PFSK-1 (cell line): ENCODE measurements at regions not wholly inside any gene's neighbourhood (a gene's known extent, or its start where the extent isn't known, plus 50 kb on each side); places are given as distances from the start of the nearest gene placed in this dataset.

ENCODE experiments used
- FOXP2 ChIP-seq: optimal IDR thresholded peaks from 2 replicates; pipeline ENCODE3; 2011; ENCODE audit warnings: borderline replicate concordance, control low read depth, inconsistent platforms; ENCODE audit not compliant: insufficient read depth; ENCODE audit errors: extremely low read length, extremely low read depth
- POLR2AphosphoS5 ChIP-seq: IDR thresholded peaks from 2 replicates; pipeline ENCODE4 v1.6.1; 2012; ENCODE audit warnings: low read depth, mild to moderate bottlenecking, control low read depth, low read length, moderate library complexity
- REST ChIP-seq, 2 experiments: IDR thresholded peaks; 2 replicates each; pipeline versions ENCODE4 v1.6.1 to v1.8.0; 2011 to 2012; ENCODE audit warnings: low read depth in 2 of 2, low read length in 2 of 2, control low read depth in 1 of 2, inconsistent platforms in 1 of 2, mild to moderate bottlenecking in 1 of 2, moderate library complexity in 1 of 2; ENCODE audit not compliant: insufficient read depth in 1 of 2
- SIN3A ChIP-seq: IDR thresholded peaks from 2 replicates; pipeline ENCODE4 v1.6.1; 2012; ENCODE audit warnings: mild to moderate bottlenecking, low read length, moderate library complexity, borderline replicate concordance; ENCODE audit not compliant: insufficient read depth
- TAF1 ChIP-seq: IDR thresholded peaks from 2 replicates; pipeline ENCODE4 v1.6.1; 2012; ENCODE audit warnings: low read length, control low read depth, borderline replicate concordance; ENCODE audit not compliant: insufficient read depth

GRCh38 chr21:34018910-34019309 lies 54.5 kb upstream of the MRPS6 start:
- no peak for TF ChIP-seq SIN3A
- TF ChIP-seq POLR2AphosphoS5: no peak
- no peak for TF ChIP-seq TAF1
- no peak for TF ChIP-seq REST (IDR thresholded peaks at IDR 0.05; ENCODE audit: insufficient read depth in 1 of 2, low read depth in 2 of 2, low read length in 2 of 2)
- no peak for TF ChIP-seq FOXP2

GRCh38 chr21:34018185-34018584 lies 55.2 kb upstream of the MRPS6 start:
- TF ChIP-seq FOXP2 (no peak), SIN3A (no peak), POLR2AphosphoS5 (no peak), REST (IDR thresholded peaks at IDR 0.05; ENCODE audit: insufficient read depth in 1 of 2, low read depth in 2 of 2, low read length in 2 of 2) (no peak), TAF1 (no peak)

GRCh38 chr21:34017039-34017961 lies 56.1 kb upstream of the MRPS6 start:
- no peak for TF ChIP-seq POLR2AphosphoS5
- TF ChIP-seq SIN3A: no peak
- TF ChIP-seq TAF1: no peak
- TF ChIP-seq REST (IDR thresholded peaks at IDR 0.05; ENCODE audit: insufficient read depth in 1 of 2, low read depth in 2 of 2, low read length in 2 of 2): no peak
- TF ChIP-seq FOXP2: no peak

- TF ChIP-seq POLR2AphosphoS5: no peak
- TF ChIP-seq FOXP2: no peak
- TF ChIP-seq TAF1: no peak
- no peak for TF ChIP-seq SIN3A
- TF ChIP-seq REST (IDR thresholded peaks at IDR 0.05; ENCODE audit: insufficient read depth in 1 of 2, low read depth in 2 of 2, low read length in 2 of 2): no peak
Observed at GRCh38 chr21:34012640-34013039, 60.7 kb upstream of the MRPS6 start.

- TF ChIP-seq SIN3A (no peak), REST (IDR thresholded peaks at IDR 0.05; ENCODE audit: insufficient read depth in 1 of 2, low read depth in 2 of 2, low read length in 2 of 2) (no peak), POLR2AphosphoS5 (no peak)
Observed at GRCh38 chr21:34011660-34012059, 61.7 kb upstream of the MRPS6 start.
